Limb (tissue), 2 donors: ENCODE measurements at regions not wholly inside any gene's neighbourhood (a gene's known extent, or its start where the extent isn't known, plus 50 kb on each side); places are given as distances from the start of the nearest gene placed in this dataset.
"Not testable (repeated sequence)": the region's sequence is repeated elsewhere in the genome, so short reads cannot be mapped to it uniquely, and the experiment has no call there.

Experiments used
- DNase-seq, 2 donors: peaks; one replicate each; pipeline ENCODE4 v3.0.0-alpha.2; 2016; ENCODE audit errors: extremely low spot score in 2 of 2

- DNase-seq: not testable (repeated sequence)
Measured at GRCh38 chr5:122669709-122670108, 105.2 kb upstream of the SNX2 start.

GRCh38 chr5:122673343-122673742 lies 101.5 kb upstream of the SNX2 start:
- peak; percentile 66 to 68 for DNase-seq

DNA sequence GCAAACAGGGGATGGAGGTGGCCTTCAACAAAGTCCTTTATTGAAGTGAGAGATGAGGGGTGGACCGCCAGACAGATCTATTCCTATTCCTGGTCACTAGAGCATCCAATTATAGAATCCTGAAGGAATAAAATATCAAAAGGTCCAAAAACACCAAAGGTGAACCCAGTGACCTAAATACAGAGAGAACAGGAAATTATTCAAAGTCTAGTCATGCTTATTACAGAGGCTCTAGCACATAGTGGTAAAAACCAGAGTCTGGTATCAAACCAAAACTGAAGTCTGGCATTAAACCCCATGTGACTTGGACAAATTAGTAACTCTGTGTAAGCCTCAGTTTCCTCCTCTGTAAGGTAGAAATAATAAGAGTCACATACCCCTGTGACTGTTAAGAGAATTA lies 100.5 kb upstream of the SNX2 start:
- no peak for DNase-seq

GRCh38 chr5:122680623-122681350 lies 94.1 kb upstream of the SNX2 start:
- DNase-seq: no peak

DNA sequence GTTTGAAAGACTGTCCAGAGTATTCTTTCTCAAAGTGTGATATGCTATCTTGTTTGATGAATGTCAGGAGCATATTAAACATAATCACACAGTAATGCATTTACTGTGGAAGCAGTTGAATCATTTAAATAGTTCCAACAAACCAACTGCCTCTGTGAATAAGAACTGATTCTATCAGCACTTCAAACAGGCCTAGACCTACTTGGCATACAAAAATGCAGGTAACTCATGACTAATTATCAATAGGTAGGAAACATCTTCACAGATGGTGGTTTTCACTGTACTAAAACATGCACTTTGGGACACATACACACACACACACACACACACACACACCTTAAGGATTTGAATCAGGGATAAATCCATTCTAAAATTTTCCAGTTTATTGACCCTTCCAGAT lies 91.2 kb upstream of the SNX2 start:
- DNase-seq: no peak

DNA sequence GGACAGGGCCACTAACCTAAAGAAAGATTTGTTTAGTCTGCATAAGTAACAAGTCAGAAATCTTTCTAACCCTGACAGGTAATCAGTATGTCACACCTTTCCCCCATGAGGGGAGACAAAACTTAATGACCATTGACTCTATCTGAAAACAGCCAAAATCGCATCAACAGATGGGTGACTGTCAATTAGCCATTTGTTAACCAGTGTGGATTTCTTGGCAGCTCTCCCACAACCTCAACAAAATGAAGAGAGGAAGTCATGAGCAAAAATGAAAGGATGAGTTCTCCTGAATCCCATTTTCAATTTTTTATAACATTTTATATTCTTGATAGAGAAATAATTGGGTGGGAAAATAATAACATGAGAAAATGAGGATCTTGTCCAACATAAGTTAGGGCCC lies 84.6 kb upstream of the SNX2 start:
- no peak for DNase-seq

DNA sequence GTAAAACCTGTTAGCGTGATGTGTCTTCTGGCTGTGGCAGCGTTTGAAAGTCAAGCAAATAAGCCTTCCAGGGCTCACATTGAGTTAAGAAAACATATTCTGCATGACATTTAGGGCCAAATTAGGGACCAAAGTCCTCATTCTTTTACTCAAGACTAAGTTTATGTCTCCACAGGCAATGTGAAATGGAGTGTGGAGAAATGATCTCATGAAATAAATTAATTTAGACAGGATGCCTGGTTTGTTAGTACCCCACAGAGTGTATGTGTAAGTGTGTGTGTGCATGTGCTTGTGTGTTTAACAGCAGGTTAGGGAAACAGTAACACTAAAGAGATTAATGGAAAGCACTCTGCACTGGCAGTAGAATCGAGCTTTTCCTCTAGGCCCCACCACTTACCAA lies 82.9 kb upstream of the SNX2 start:
- no peak for DNase-seq

DNA sequence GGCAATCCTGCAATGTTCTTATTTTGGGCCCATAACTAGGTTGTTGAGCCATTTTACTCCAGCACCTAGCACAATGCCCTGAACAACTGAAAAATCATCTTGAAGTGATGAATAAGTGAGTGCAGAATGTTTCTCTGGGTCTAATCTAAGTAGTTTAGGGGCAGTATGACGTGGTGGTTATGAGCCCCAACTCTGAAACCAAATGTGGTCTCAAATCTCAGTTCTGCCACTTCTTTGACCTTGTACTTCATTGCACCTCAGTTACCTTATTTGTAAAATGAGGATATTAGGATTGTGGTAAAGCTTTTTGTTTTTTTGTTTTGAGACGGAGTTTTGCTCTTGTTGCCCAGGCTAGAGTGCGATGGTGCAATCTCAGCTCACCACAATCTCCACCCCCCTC lies 80.9 kb upstream of the SNX2 start:
- no peak for DNase-seq

DNA sequence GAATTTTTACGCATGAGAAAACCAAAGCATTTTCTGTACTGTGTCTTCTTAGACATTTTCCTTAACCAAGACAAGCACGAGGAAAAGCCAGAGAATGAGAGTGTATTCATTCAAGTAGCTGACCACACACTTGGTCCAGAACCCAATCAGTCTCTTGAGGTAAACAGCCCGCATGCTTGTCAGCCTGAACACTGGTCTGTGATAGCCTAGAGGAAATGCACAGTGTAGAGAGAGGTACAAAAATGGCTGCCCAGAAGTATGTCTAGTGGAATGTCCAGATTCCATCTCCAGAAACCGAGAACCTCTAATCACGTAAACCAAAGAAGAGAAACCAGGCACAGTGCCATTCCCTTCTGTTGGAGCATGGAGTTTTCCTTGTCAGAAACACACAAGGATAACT lies 80.0 kb upstream of the SNX2 start:
- DNase-seq: no peak

DNA sequence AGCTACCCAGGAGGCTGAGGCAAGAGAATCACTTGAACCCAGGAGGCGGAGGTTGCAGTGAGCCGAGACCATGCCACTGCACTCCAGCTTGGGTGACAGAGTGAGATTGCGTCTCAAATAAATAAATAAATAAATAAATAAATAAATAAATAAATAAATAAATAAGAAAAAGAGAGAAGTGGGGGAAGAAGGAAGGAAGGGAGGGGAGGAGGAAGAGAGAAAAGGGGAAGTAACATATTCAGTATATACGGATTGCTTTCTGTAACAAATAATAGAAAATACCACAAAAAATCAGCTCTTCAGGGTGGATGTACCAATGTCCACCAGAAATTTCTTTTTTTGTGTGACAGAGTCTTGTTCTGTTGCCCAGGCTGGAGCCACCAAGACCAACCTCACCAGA lies 78.1 kb upstream of the SNX2 start:
- not testable (repeated sequence) for DNase-seq

DNA sequence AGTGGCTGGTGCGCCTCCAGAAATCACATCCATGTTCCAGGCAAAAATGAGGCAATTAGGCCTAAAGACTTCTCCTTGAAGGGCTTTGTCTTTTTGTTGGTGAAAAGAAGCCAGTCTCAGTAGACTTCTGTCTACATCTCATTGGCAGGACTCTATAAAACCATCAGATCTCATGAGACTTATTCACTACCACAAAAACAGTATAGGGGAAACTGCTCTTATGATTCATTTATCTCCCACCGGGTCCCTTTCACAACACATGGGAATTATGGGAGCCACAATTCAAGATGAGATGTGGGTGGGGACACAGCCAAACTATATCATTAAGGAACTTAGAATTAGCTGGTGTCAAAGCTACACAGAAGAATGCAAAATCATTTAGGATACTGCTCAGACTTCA lies 77.7 kb upstream of the SNX2 start:
- no peak for DNase-seq

DNA sequence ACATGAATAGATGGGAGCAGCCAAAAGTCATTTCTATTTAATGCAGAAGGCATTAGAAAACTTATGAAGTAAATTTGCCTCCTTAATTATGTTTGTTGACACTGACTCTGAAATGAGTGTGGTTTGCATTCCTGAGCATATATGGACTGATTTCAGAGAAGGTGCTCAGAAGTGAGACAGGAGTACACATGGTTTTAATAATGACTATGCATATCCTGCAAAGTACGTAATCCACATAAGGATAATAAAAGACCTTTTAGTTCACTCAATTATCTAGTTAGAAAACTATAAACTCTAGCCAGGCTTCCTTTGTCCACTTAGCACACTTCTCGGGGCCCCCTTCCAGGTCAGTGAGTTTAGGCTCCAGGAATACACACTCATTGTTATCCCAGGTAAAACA lies 75.7 kb upstream of the SNX2 start:
- DNase-seq: no peak

GRCh38 chr5:122701640-122702523 lies 73.0 kb upstream of the SNX2 start:
- DNase-seq: no peak

DNA sequence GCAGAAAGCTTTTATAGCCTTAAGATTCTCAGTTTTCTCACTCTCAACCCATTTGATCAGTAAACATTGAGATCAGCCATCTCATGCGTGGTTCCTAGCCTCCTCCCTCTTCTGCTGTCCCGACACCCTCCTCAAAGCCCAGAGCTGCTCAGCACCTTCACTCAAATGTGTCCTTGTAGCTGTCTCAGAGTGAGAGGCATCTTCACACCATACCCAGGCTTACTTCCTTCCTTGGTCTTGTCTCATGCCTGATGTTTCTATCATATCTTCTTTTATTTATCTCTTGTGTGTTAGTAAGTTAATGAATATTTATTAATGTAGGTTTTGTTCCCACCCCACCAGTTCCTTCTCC lies 72.4 kb upstream of the SNX2 start:
- no peak for DNase-seq

- DNase-seq: no peak
Measured at GRCh38 chr5:122703203-122703602, 71.7 kb upstream of the SNX2 start.

DNA sequence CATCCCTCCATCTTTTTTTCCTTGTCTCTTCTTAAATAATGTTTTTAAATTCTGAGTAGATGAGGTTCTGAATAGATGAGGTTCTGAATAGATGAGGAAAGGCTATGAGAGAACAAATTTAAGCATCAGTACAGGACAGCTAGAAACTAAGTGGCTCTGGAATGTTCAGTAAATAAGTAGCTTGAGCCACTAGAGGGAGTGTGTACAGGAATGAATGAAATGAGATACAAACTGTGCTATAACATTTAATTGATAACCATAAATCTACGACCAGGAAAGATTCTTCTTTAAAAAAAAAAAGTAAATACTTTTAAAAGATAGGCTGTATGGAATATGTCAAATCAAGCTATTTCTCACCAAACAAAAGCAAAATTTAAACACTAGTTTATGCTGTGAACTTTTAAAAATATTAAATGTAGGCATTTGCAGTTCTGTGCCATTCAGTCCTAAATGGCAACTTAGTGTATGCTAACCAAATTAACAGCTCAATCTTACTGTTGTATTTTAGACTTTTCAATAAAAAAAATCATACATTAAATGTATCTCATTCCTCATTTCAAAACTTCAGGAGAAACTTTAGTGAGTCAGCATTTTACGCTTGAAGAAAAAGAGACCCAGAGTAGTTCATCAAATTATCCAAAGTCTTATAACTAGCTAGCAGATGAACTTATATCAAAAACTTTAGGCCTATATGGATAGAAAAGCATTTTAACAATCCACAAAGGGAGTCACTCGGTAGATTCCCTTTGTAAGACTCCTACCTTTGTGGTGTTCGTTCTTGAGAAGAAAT lies 70.4 kb upstream of the SNX2 start:
- DNase-seq: peak in 1 of 2 donors; percentile 75

DNA sequence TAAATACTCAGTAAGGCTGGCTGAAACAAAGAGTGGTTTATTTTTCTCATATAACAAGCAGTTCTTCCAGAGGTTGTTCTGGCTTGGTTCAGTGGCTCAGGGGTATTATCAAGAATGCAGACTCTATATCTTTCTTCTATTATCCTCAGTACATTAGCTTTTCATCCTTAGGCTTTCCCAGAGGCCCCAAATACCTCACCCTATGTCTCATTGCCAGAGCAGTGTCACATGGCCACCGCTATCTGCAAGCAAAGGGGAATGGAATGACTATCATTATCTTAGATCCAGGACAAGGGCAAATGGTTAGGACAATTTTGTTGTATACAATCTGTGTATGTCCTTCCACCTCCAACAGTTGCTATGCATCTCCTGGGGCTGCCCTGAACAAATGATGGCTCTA lies 69.0 kb upstream of the SNX2 start:
- no peak for DNase-seq

DNA sequence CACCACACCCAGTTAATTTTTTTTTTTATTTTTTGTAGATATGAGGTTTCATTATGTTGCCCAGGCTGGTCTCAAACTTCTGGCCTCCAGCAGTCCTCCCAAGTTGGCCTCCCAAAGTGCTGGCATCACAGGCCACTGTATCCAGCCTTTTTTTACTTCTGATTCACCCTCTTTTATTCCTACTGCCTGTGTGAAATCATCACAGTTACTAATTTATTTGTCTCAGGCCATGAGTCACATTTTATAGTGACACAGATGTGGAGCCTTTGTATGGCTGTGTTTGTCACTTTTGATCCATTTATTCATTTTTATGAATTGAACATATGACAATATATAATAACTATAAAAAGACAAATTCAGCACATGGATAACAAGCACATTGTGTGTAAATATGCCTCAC lies 67.1 kb upstream of the SNX2 start:
- no peak for DNase-seq

GRCh38 chr5:122713041-122713440 lies 61.8 kb upstream of the SNX2 start:
- no peak for DNase-seq

DNA sequence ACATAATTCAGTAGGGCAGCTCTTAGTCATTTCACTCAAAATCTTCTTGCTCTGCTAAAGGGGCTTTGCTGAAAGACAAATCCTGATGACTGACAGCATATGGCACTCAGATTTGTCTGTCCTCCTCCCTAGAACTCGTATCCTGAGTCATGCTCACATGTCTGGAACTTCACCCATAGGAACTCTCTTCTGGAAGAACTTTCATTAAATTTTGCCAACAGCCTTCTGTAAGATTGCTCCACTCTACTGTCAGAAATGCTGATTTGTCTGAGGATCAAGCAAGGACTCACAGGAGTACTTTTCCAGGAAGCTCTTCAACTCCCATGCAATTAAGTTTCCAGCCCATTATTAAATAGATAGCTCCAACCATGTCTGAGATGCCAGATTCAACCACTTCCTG lies 59.8 kb upstream of the SNX2 start:
- DNase-seq: no peak

- DNase-seq: no peak
Measured at GRCh38 chr5:122718611-122719010, 56.3 kb upstream of the SNX2 start.
